Transverse colon (tissue), 4 donors: ENCODE measurements at regions not wholly inside any gene's neighbourhood (a gene's known extent, or its start where the extent isn't known, plus 50 kb on each side); places are given as distances from the start of the nearest gene placed in this dataset.
A peak's percentile ranks its signal among the peaks of the same experiment; 100 is the strongest.

Experiments
- DNase-seq: peaks from one replicate; pipeline ENCODE4 v3.0.0-alpha.2; 2019
- H3K27ac ChIP-seq, 4 donors: fragments of 200-600 bp; sonication (generic); 2 replicates each; pipeline ENCODE4 v1.5.1; 2016 to 2018; ENCODE audit warnings: inconsistent platforms in 4 of 4
- H3K27me3 ChIP-seq: fragments of 200-600 bp; sonication (generic); 2 replicates; pipeline ENCODE4 v1.5.1; 2017; ENCODE audit warnings: inconsistent platforms
- H3K36me3 ChIP-seq, 4 donors: fragments of 200-600 bp; sonication (generic); 2 replicates each; pipeline ENCODE4 v1.5.1; 2017 to 2019; ENCODE audit warnings: inconsistent platforms in 4 of 4
- H3K4me1 ChIP-seq, 4 donors: fragments of 200-600 bp; sonication (generic); 2 replicates each; pipeline ENCODE4 v1.5.1; 2017 to 2020; ENCODE audit warnings: inconsistent platforms in 4 of 4
- H3K4me3 ChIP-seq, 4 donors: fragments of 200-600 bp; sonication (generic); 1 replicate in 1 of 4; 2 replicates in 3 of 4; pipeline versions ENCODE4 v1.5.1 to v1.6.1; 2017 to 2019; ENCODE audit warnings: inconsistent platforms in 4 of 4
- H3K9me3 ChIP-seq, 2 donors: fragments of 200-600 bp; sonication (generic); 2 replicates each; pipeline ENCODE4 v1.5.1; 2017 to 2019; ENCODE audit warnings: inconsistent platforms in 2 of 2
- EP300 ChIP-seq: sonication (generic); formaldehyde crosslinking; IDR thresholded peaks from one replicate; pipeline ENCODE4 v1.6.1; 2017; ENCODE audit warnings: antibody characterized with exemption, low read depth
- POLR2A ChIP-seq: fragments of 450-650 bp; IDR thresholded peaks from one replicate; pipeline ENCODE4 v1.6.1; 2016; ENCODE audit warnings: antibody characterized with exemption, mild to moderate bottlenecking, moderate library complexity
- POLR2AphosphoS5 ChIP-seq, 3 donors: sonication (generic); formaldehyde crosslinking; IDR thresholded peaks; one replicate each; pipeline ENCODE4 v1.6.1; 2016; ENCODE audit warnings: antibody characterized with exemption in 3 of 3
- WGBS, 2 donors: methylation state at CpG; one replicate each; pipeline ENCODE4 v1.1.5; 2018; ENCODE audit warnings: low coverage in 1 of 2; 5-methylcytosine and 5-hydroxymethylcytosine counted together
- in situ Hi-C, 4 donors: fragments of 200-750 bp; cut with MboI; loops; one replicate each; pipeline versions ENCODE4 v1.15.0 to v1.15.1; 2017; ENCODE audit warnings: low sequenced_read_pairs in 3 of 4, low pct_ligation_motif_present in 1 of 4, low pct_unique_long_range_greater_than_20kb in 1 of 4
- intact Hi-C: fragments of 100-400 bp; cut with DNase I; formaldehyde crosslinking; loops from one replicate; pipeline ENCODE4 v1.15.1; 2023; ENCODE audit warnings: low total_unique reads
- TF ChIP-seq, protein P1 (sequence below), 5 experiments: fragments of 200-600 bp in 3 of 5; fragments of 450-650 bp in 2 of 5; sonication (generic) in 3 of 5; IDR thresholded peaks; 1 replicate in 2 of 5; 2 replicates in 3 of 5; pipeline ENCODE4 v1.5.1; 2016 to 2017; ENCODE audit warnings: antibody characterized with exemption in 5 of 5, inconsistent platforms in 3 of 5, mild to moderate bottlenecking in 2 of 5, moderate library complexity in 1 of 5

DNA sequence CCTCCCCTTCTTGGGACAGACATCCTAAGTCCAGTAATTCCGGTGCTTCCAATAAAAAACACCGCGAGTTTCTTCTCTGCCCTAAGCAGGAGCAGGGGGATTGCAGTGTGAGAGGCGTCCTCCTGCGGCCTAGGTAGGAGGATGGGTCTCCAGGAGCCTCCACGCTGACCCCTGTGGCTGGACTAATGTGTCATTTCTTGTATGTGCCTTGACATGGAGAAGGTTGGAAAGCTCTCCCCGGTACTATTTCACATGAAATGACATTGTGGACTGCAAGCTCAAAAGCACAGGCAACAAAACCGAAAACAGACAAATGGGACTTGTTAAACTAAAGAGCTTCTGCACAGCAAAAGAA is 66.6 kb upstream of the ENPP6 start:
- Histone ChIP-seq H3K4me3 (no peak overlapping the region), H3K4me1 (peaks cover 9 to 50% (median 30%) of the 10 kb centered on the region in 4 donors), H3K9me3 (no peaks in the 10 kb centered on the region), H3K36me3 (no peaks in the 10 kb centered on the region), H3K27ac (peak overlapping the region in 3 of 4 donors; percentile 63 to 81 (median 74)), H3K27me3 (no peaks in the 10 kb centered on the region)
- DNase-seq: no peak
- TF ChIP-seq POLR2A: no peak
- TF ChIP-seq, protein P1, sequence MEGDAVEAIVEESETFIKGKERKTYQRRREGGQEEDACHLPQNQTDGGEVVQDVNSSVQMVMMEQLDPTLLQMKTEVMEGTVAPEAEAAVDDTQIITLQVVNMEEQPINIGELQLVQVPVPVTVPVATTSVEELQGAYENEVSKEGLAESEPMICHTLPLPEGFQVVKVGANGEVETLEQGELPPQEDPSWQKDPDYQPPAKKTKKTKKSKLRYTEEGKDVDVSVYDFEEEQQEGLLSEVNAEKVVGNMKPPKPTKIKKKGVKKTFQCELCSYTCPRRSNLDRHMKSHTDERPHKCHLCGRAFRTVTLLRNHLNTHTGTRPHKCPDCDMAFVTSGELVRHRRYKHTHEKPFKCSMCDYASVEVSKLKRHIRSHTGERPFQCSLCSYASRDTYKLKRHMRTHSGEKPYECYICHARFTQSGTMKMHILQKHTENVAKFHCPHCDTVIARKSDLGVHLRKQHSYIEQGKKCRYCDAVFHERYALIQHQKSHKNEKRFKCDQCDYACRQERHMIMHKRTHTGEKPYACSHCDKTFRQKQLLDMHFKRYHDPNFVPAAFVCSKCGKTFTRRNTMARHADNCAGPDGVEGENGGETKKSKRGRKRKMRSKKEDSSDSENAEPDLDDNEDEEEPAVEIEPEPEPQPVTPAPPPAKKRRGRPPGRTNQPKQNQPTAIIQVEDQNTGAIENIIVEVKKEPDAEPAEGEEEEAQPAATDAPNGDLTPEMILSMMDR (IDR thresholded peaks at IDR 0.05): no peak
- TF ChIP-seq POLR2AphosphoS5 (IDR thresholded peaks at IDR 0.05): no peak
- no peak for TF ChIP-seq EP300
- intact Hi-C loops (loop anchor here (10.0 kb wide), 1 partner anchor 260 kb away; no protein-coding TSS in a partner anchor), in situ Hi-C loops (loop anchor here in 3 of 4 donors (10.0 kb wide), 2 partner anchors 190 to 250 kb away; partner anchors contain the start of gene IRF2 (in 1 of the 3))
- WGBS, 2 donors: 78% methylated on average over 8 of the region's 8 CpGs; no CpG with 5 or more reads in 1 of the 2 donors

DNA sequence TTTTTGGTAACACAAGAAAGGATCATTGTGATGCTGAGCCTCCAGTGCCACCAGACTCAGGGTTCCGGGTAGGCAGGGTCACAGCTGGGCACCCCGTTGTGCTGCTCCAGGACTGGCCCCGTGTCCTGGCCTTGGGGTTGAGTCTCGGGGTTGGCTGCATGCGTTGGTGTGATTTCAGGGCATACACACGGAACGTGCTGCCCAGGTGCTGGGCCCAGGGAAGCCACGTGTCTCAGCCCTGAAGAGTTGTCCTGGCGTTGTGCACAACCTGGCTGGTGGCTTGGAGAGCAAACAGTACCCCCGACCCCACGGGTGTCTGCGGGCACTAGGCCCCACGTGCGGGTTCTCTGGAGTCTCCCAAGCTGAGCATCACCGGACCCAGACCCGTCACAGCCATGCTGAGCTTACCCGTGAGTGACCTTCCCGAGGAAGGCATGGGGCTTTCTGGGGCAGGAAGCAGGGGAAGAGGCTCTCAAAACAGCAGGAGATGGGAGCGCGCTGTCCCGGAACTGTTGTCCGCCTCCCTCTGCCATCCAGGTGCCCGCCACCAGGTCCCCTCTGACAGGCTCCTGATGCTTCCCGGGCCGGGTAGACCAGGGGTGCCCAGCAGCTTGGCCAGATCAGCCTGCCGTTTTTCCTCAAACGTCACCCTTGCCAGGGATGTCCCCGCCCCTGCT is 66.1 kb upstream of the ENPP6 start:
- Histone ChIP-seq H3K4me3 (no peak overlapping the region), H3K36me3 (no peaks in the 10 kb centered on the region), H3K27me3 (no peaks in the 10 kb centered on the region), H3K27ac (peak overlapping the region; percentile 63 to 81 (median 70)), H3K4me1 (peaks cover 9 to 45% (median 25%) of the 10 kb centered on the region in 4 donors), H3K9me3 (no peaks in the 10 kb centered on the region)
- in situ Hi-C loops: loop anchor here in 3 of 4 donors (10.0 kb wide), 2 partner anchors 191 to 251 kb away; partner anchors contain the start of gene IRF2 (in 1 of the 3)
- no peak for TF ChIP-seq POLR2AphosphoS5 (IDR thresholded peaks at IDR 0.05)
- no peak for TF ChIP-seq EP300
- TF ChIP-seq, protein P1 (IDR thresholded peaks at IDR 0.05): no peak
- no peak for TF ChIP-seq POLR2A
- intact Hi-C loops: loop anchor here (10.0 kb wide), 1 partner anchor 261 kb away; no protein-coding TSS in a partner anchor
- WGBS, 2 donors: 81 to 100% methylated on average over 3 to 27 of the region's 28 CpGs
- peak; percentile 27 for DNase-seq

DNA sequence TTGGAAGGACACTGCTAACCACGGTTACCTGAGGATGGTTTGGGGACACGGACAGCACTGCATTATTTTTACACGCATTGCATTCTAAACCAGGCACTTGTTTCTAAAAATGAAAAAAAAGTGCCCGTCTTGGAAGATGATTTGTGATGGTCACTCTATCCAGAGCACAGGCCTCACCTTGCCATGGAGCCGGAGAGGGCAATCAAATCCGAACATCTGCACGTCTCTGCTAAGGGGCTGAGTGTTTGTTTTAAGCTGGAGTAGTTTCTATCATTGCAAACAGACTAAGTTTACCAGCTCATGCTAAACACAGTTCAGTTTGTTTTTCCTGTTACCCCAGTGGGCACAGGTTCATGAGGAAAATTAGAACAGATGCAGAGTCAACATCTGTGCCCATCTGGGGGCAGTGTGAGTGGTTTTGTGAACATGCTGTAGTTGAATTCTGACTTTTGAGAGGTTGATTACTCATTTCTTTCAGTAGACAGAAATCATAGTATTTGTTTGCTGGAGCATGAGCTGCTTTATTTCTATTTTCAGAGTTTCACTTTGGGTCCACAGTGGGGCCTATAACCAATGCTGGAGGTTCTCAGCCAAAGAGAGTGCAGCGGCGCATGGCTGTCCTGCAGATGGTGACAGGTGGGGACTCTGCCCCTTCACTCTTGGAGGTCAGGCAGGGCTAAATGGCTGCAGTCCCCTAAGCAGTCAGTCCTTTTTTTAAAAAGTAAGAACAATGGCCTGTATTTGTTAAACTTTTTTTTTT is 65.4 kb upstream of the ENPP6 start:
- DNase-seq: peak; percentile 22
- no peak overlapping the region for H3K4me3 ChIP-seq
- H3K27me3 ChIP-seq: no peaks in the 10 kb centered on the region
- no peaks in the 10 kb centered on the region for H3K9me3 ChIP-seq
- peaks cover 9 to 38% (median 22%) of the 10 kb centered on the region in 4 donors for H3K4me1 ChIP-seq
- TF ChIP-seq EP300: no peak
- TF ChIP-seq, protein P1 (IDR thresholded peaks at IDR 0.05): no peak
- TF ChIP-seq POLR2A: no peak
- in situ Hi-C loops (loop anchor here in 3 of 4 donors (10.0 kb wide), 2 partner anchors 192 to 252 kb away; partner anchors contain the start of gene IRF2 (in 1 of the 3)), intact Hi-C loops (loop anchor here (10.0 kb wide), 1 partner anchor 262 kb away; no protein-coding TSS in a partner anchor)
- WGBS, 2 donors: 61 to 73% methylated on average over 3 to 9 of the region's 9 CpGs
- H3K27ac ChIP-seq: peak overlapping the region; percentile 63 to 81 (median 70)
- no peaks in the 10 kb centered on the region for H3K36me3 ChIP-seq

DNA sequence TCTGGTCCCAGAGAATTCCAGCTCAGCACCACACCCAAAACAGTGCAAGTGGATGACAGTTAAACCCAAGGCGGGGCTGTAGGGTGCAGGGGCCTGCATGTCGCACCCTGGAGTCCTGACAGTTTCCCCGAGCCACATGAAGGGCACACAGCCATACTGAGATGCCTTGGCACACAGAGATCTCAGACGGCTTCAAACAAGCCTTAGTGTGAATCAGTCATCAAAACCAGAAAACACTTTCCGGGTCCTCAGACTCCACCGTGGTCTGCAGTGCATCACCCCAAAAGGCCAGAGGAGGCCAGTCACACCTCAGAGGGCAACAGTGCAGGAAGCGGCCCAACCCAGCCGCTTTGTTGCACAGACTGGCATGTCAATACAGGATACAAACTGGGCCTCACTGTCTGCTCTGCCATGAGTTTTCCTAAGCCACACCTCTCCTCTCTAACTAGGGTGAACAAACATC is 64.6 kb upstream of the ENPP6 start:
- no peak overlapping the region for H3K4me3 ChIP-seq
- H3K4me1 ChIP-seq: peaks cover 9 to 30% (median 15%) of the 10 kb centered on the region in 4 donors
- H3K9me3 ChIP-seq: no peaks in the 10 kb centered on the region
- TF ChIP-seq, protein P1 (IDR thresholded peaks at IDR 0.05): peak in 4 of 5 experiments; percentile 13 to 57 (median 33)
- TF ChIP-seq POLR2AphosphoS5 (IDR thresholded peaks at IDR 0.05): no peak
- peak; percentile 65 for DNase-seq
- WGBS, 2 donors: 41% methylated on average over 7 of the region's 8 CpGs; no CpG with 5 or more reads in 1 of the 2 donors
- in situ Hi-C loops (loop anchor here in 3 of 4 donors (10.0 kb wide), 2 partner anchors 193 to 253 kb away; partner anchors contain the start of gene IRF2 (in 1 of the 3)), intact Hi-C loops (loop anchor here (10.0 kb wide), 1 partner anchor 263 kb away; no protein-coding TSS in a partner anchor)
- H3K27me3 ChIP-seq: no peaks in the 10 kb centered on the region
- no peaks in the 10 kb centered on the region for H3K36me3 ChIP-seq
- H3K27ac ChIP-seq: peak overlapping the region; percentile 63 to 81 (median 70)
